ENCODE measurements at regions not wholly inside any gene's neighbourhood (a gene's known extent, or its start where the extent isn't known, plus 50 kb on each side); places are given as distances from the start of the nearest gene placed in this dataset.
A peak's percentile ranks its signal among the peaks of the same experiment; 100 is the strongest.

- DNase-seq (ENCODE audit: low spot score) = no peak
Measured at GRCh38 chr12:19054035-19054434, 75.5 kb upstream of the PLEKHA5 start.

DNA sequence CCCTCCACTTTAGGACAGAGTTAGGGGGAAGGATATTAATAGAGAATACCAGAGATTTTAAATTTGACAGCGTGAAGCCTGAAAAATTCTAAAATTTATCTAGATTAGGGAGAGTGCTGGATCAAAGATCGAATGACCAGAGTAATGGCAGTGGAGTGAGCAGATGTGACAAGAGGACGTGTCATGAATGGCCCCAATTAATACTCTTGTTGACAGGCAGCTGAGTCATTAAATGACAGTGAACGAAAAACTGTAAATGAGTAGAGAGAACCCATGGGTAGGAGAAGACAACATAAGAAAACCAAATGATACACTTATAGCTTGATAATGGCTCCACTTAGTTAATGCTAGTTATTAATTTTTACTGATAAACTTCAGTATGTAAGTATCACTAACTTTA lies 73.9 kb upstream of the PLEKHA5 start:
- DNase-seq (ENCODE audit: low spot score) = peak; percentile 20

GRCh38 chr12:19058235-19059021 lies 71.1 kb upstream of the PLEKHA5 start:
- no peak for DNase-seq (ENCODE audit: low spot score)

DNA sequence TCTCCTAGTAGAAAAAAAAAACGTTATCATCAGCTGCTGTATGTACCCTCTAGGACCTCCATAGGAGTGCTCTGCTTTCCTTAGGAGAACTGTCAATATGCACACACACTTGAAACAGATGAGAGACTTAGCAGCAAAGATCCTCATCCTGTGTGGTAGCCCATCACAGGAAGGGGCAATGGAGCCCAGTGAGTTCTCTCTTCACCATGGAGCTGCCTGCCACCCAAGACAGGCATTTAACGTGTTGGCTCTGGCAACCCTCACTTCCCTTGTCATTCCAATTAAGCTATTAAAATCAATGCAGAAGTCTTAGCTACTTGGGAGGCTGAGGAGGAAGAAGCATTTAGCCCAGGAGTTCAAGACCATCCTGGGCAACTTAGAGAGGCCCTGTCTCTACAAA lies 64.8 kb upstream of the PLEKHA5 start:
- no peak for DNase-seq (ENCODE audit: low spot score)

GRCh38 chr12:19065223-19065622 lies 64.3 kb upstream of the PLEKHA5 start:
- DNase-seq (ENCODE audit: low spot score) = peak; percentile 12

GRCh38 chr12:19065871-19066270 lies 63.7 kb upstream of the PLEKHA5 start:
- no peak for DNase-seq (ENCODE audit: low spot score)

DNA sequence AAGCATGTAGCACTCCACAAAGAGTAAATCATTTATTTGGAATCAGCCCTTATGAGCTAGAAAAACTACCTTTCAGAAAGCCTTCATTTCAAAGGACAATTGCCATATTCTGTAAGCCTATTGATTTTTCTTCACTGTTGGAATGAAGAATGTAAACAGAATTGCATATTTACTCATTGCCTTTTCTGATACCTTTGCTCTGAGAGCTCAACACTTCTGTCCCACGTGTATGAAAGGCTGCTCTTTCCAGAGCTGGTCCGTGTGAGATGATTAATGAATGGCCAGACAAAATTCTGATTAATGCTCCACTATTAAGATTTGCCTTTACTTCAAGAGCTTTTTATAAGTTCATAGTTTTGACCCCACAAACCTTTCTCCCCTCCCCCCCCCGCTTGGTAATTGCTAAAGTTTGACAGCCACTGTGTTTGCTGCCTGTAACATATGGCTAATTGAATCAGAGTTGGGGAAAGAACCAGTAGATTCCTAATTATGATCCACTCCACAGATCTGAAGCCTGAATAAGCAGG lies 63.0 kb upstream of the PLEKHA5 start:
- DNase-seq (ENCODE audit: low spot score) = no peak

DNA sequence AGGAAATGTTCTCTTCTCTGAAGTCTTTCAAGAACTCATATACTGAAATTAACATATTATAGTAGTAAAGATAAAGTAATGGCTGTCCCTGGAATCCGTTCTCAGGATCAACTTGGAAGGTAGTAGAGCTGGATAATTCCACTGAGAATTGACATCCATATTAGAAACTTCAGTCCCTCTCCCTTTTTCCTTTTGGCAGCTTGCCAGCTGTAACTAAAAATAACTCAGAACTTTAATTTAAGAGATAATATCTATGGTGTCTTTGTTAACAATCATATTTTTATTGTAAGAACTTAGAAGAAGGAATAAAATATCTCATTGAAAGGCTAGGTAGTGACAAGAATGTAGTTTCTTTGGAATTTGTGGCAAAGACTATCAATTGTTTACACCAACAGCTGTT lies 61.4 kb upstream of the PLEKHA5 start:
- DNase-seq (ENCODE audit: low spot score) = no peak

DNA sequence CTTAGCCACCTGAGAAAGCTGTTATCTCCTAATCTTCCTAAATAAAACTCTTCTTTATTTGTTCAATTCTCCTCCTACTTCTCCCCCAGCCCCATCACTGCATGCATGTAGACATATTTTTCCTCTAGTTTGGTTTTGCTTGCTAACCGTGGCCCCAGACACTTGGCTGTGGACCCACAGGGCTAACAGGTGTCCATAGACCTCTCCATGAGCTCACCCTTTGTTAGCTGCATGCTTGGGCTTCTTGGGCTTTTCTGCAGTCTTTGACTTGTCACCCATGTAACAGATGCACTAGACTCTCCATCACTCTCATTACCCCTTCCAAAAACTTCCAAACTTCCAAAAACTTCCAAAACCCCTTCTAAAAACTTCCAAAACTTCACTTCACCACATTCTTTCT lies 59.2 kb upstream of the PLEKHA5 start:
- no peak for DNase-seq (ENCODE audit: low spot score)

- no peak for DNase-seq (ENCODE audit: low spot score)
Measured at GRCh38 chr12:19074700-19075099, 54.8 kb upstream of the PLEKHA5 start.

DNA sequence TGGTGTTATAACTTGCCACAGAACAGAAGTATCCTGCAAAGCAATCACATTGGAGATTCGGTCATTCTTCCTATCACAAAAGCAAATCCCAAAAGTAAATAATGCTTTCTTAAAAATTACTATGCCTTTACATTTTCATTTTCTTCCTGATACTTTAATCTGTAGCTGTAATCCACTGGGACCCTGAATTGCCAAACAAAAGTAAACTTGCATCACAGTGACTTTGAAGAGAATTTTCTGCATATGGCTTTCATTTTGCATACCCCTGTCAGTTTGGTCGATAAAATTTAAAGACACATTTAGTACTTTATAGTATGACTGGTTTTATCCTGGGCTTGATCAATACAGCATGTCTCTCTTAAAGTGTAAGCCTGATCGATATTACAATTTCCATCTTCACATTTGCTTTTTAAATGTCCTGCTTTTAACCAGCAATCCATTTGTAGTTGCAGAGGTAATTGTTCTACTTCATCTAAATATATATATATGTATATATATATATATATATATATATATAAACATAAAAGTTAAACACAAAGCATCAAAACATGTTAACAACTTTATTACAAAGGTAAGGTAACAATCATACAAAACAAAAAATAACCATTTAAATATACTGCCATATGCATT lies 53.7 kb upstream of the PLEKHA5 start:
- DNase-seq (ENCODE audit: low spot score) = no peak
